ENCODE measurements at regions not wholly inside any gene's neighbourhood (a gene's known extent, or its start where the extent isn't known, plus 50 kb on each side); places are given as distances from the start of the nearest gene placed in this dataset.

DNA sequence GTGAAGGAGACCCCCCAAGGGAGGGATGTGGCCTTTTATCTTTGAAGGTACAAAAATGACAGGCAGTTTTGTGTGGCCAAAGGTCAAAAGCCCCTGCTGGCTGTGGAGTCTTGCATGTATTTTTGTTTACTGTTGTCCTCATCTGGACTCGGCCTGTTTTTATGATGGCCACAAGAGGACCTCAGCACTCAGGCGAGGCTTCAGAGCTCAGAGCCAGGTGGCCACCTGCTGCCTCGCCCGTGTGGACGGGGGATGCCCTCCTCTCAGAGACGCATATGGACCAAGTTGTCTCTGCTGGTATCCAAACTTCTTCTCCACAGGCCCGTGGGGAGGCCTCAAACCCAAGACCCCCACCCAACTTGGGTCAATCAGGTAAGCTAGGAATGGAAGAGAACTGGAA is 118.2 kb downstream of the DACT2 start:
- no peak overlapping the region for H2AK5ac ChIP-seq (ENCODE audit: insufficient read length, low read length)
- no peak overlapping the region for H3K27ac Mint-ChIP-seq
- no peaks in the 10 kb centered on the region for H3K79me2 ChIP-seq (ENCODE audit: insufficient read depth, low read length)
- H3K18ac ChIP-seq (ENCODE audit: insufficient read length, low read depth, low read length): no peak overlapping the region
- H4K20me1 ChIP-seq (ENCODE audit: control insufficient read depth, insufficient read depth, insufficient read length): no peaks in the 10 kb centered on the region
- H3K23ac ChIP-seq (ENCODE audit: insufficient read length, low read depth, low read length): no peak overlapping the region
- peaks cover 9 to 18% of the 10 kb centered on the region in 2 experiments for H3K4me1 Mint-ChIP-seq
- no peak overlapping the region for H4K5ac ChIP-seq (ENCODE audit: insufficient read length, low read depth, low read length)
- H2BK12ac ChIP-seq (ENCODE audit: insufficient read length, low read depth, low read length): no peak overlapping the region
- WGBS (ENCODE audit: extremely low coverage, insufficient read length, low lambda C conversion rate): no CpG with 5 or more reads among the region's 7 CpGs
- peaks cover 0 to 9% of the 10 kb centered on the region in 2 experiments; a peak in 2 of 5 replicates for H3K9me3 Mint-ChIP-seq
- H3K27me3 ChIP-seq (ENCODE audit: insufficient read depth, low read length): no peaks in the 10 kb centered on the region
- H4K91ac ChIP-seq (ENCODE audit: insufficient read length, low read depth, low read length): no peak overlapping the region
- DNase-seq: peak; percentile 69
- no peak overlapping the region for H2BK120ac ChIP-seq (ENCODE audit: low read depth, low read length, poor library complexity, severe bottlenecking)
- no peak overlapping the region for H2BK5ac ChIP-seq (ENCODE audit: insufficient read length, low read length)
- no peak overlapping the region for H2AFZ ChIP-seq (ENCODE audit: low read length)
- H3K4me2 ChIP-seq (ENCODE audit: insufficient read depth, insufficient read length, low read length): no peak overlapping the region
- no peak overlapping the region for H2BK15ac ChIP-seq (ENCODE audit: low read depth, low read length)
- no peaks in the 10 kb centered on the region; a peak in 1 of 7 replicates for H3K36me3 Mint-ChIP-seq (ENCODE audit: insufficient read depth in 1 of 3, low read depth in 3 of 3)
- H4K8ac ChIP-seq (replicated peaks; ENCODE audit: insufficient read length, low read depth, low read length): no peak overlapping the region
- no peak overlapping the region for H3K27ac ChIP-seq (ENCODE audit: insufficient read length, low read depth, low read length)
- no peak overlapping the region for H2BK20ac ChIP-seq (ENCODE audit: low read depth, low read length, poor library complexity, severe bottlenecking)
- H3K27me3 Mint-ChIP-seq (ENCODE audit: low read depth): peaks cover 22% of the 10 kb centered on the region
- H3K4me1 ChIP-seq (ENCODE audit: insufficient read depth, low read length): no peaks in the 10 kb centered on the region
- H3K9me3 ChIP-seq (ENCODE audit: control insufficient read depth, low read depth, low read length): no peaks in the 10 kb centered on the region
- no peak overlapping the region for H3K4ac ChIP-seq (ENCODE audit: low read depth, low read length)
- H3K9ac ChIP-seq (ENCODE audit: extremely low read depth, insufficient read length, low read length): no peak overlapping the region
- no peak overlapping the region for H3K4me3 Mint-ChIP-seq
- no peak overlapping the region for H3K56ac ChIP-seq (ENCODE audit: insufficient read length, low read depth, low read length)
- H3K23me2 ChIP-seq (ENCODE audit: insufficient read length, low read depth, low read length, poor library complexity, severe bottlenecking): peaks cover 2% of the 10 kb centered on the region
- H3K79me1 ChIP-seq (ENCODE audit: insufficient read depth, low read depth, low read length, poor library complexity, severe bottlenecking): no peaks in the 10 kb centered on the region
- H3K14ac ChIP-seq (ENCODE audit: insufficient read depth, low read length): no peak overlapping the region
- TF ChIP-seq, protein P1, sequence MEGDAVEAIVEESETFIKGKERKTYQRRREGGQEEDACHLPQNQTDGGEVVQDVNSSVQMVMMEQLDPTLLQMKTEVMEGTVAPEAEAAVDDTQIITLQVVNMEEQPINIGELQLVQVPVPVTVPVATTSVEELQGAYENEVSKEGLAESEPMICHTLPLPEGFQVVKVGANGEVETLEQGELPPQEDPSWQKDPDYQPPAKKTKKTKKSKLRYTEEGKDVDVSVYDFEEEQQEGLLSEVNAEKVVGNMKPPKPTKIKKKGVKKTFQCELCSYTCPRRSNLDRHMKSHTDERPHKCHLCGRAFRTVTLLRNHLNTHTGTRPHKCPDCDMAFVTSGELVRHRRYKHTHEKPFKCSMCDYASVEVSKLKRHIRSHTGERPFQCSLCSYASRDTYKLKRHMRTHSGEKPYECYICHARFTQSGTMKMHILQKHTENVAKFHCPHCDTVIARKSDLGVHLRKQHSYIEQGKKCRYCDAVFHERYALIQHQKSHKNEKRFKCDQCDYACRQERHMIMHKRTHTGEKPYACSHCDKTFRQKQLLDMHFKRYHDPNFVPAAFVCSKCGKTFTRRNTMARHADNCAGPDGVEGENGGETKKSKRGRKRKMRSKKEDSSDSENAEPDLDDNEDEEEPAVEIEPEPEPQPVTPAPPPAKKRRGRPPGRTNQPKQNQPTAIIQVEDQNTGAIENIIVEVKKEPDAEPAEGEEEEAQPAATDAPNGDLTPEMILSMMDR (conservative IDR thresholded peaks at IDR 0.05): peak; percentile 71
- H3T11ph ChIP-seq (ENCODE audit: low read length): no peak overlapping the region
